H1 (cell line): ENCODE measurements at regions not wholly inside any gene's neighbourhood (a gene's known extent, or its start where the extent isn't known, plus 50 kb on each side); places are given as distances from the start of the nearest gene placed in this dataset.

Experiments used
- CTCF ChIA-PET: fragments of 300-600 bp; sonication (Branson Sonifier 250); formaldehyde crosslinking; loops from one replicate; lab custom pipeline; 2021; ENCODE audit not compliant: partially characterized antibody; lab: Charles Lee
- POLR2A ChIA-PET: fragments of 300-600 bp; sonication (Branson Sonifier 250); formaldehyde crosslinking; loops from one replicate; lab custom pipeline; 2021; ENCODE audit warnings: inconsistent platforms; ENCODE audit not compliant: partially characterized antibody; lab: Charles Lee
- DNase-seq, 2 experiments: peaks; one replicate each; pipeline versions ENCODE4 v3.0.0 to v3.0.0-alpha.2; 2010 to 2022; ENCODE audit warnings: low spot score in 2 of 2, low read depth in 1 of 2, mixed read lengths in 1 of 2
- FAIRE-seq: peaks from 2 replicates; lab custom pipeline; 2011; peaks lifted over from hg19 to GRCh38; lab: Jason Lieb, UNC
- H2AFZ ChIP-seq: 2 replicates; pipeline ENCODE4 v1.8.1; 2012; ENCODE audit warnings: low read length, inconsistent platforms
- H2AK5ac ChIP-seq: 2 replicates; pipeline ENCODE4 v1.6.1; 2013; ENCODE audit warnings: low read depth, low read length
- H2BK120ac ChIP-seq: replicated peaks from 2 replicates; pipeline ENCODE3; 2013; ENCODE audit warnings: low read depth, low read length, inconsistent platforms
- H2BK12ac ChIP-seq: 2 replicates; pipeline ENCODE4 v1.6.1; 2013; ENCODE audit warnings: low read depth, low read length
- H2BK15ac ChIP-seq: 2 replicates; pipeline ENCODE4 v1.6.1; 2013; ENCODE audit warnings: low read length
- H2BK20ac ChIP-seq: 2 replicates; pipeline ENCODE4 v1.6.1; 2013; ENCODE audit warnings: low read length
- H2BK5ac ChIP-seq: 2 replicates; pipeline ENCODE4 v1.6.1; 2013; ENCODE audit warnings: low read depth, low read length
- H3K14ac ChIP-seq: 2 replicates; pipeline ENCODE4 v1.6.1; 2013; ENCODE audit warnings: inconsistent platforms; ENCODE audit not compliant: insufficient read length
- H3K18ac ChIP-seq: 2 replicates; pipeline ENCODE4 v1.6.1; 2013; ENCODE audit warnings: low read length; ENCODE audit errors: extremely low read depth
- H3K23ac ChIP-seq: 2 replicates; pipeline ENCODE4 v1.6.1; 2013; ENCODE audit warnings: inconsistent platforms; ENCODE audit not compliant: insufficient read length
- H3K23me2 ChIP-seq: 2 replicates; pipeline ENCODE4 v1.6.1; 2013; ENCODE audit warnings: low read depth, low read length
- H3K27ac ChIP-seq: 2 replicates; pipeline ENCODE4 v1.6.1; 2011; ENCODE audit warnings: low read depth, low read length, inconsistent platforms
- H3K27me3 ChIP-seq, 4 experiments: replicated peaks in 1 of 4; 1 replicate in 1 of 4; 2 replicates in 3 of 4; pipeline versions ENCODE4 v1.6.1 to v1.8.1; 2011 to 2013; ENCODE audit warnings: low read length in 3 of 4, mild to moderate bottlenecking in 3 of 4, inconsistent platforms in 2 of 4, mixed read lengths in 2 of 4, moderate library complexity in 1 of 4; ENCODE audit not compliant: control insufficient read depth in 3 of 4, insufficient read depth in 3 of 4; ENCODE audit errors: extremely low read depth in 1 of 4
- H3K36me3 ChIP-seq, 4 experiments: 2 replicates each; pipeline versions ENCODE4 v1.6.1 to v1.8.1; 2011 to 2013; ENCODE audit warnings: mild to moderate bottlenecking in 4 of 4, low read length in 3 of 4, moderate library complexity in 2 of 4, control low read depth in 1 of 4, inconsistent platforms in 1 of 4; ENCODE audit not compliant: insufficient read depth in 4 of 4, control insufficient read depth in 2 of 4
- H3K4ac ChIP-seq: replicated peaks from 2 replicates; pipeline ENCODE3; 2013; ENCODE audit warnings: low read length, low read depth, mixed read lengths, inconsistent platforms; ENCODE audit not compliant: insufficient read length
- H3K4me1 ChIP-seq, 4 experiments: replicated peaks in 1 of 4; 1 replicate in 1 of 4; 2 replicates in 3 of 4; pipeline versions ENCODE4 v1.6.1 to v1.8.1; 2011 to 2013; ENCODE audit warnings: low read length in 3 of 4, inconsistent platforms in 2 of 4, mixed read lengths in 1 of 4; ENCODE audit not compliant: insufficient read depth in 4 of 4, control insufficient read depth in 3 of 4
- H3K4me2 ChIP-seq, 2 experiments: 2 replicates each; pipeline versions ENCODE4 v1.6.1 to v1.8.1; 2011 to 2013; ENCODE audit warnings: low read depth in 2 of 2, low read length in 2 of 2, control low read depth in 1 of 2, inconsistent platforms in 1 of 2, mild to moderate bottlenecking in 1 of 2; ENCODE audit not compliant: insufficient read depth in 1 of 2
- H3K4me3 ChIP-seq, 4 experiments: fragments of 200-600, 300-600 bp in 1 of 4; sonication (generic), shearing (Covaris generic), sonication (Bioruptor Twin) in 1 of 4; 2 replicates each; pipeline versions ENCODE4 v1.5.1 to v1.8.1; 2011 to 2016; ENCODE audit warnings: low read length in 4 of 4, low read depth in 3 of 4, control low read depth in 2 of 4, inconsistent platforms in 2 of 4, mild to moderate bottlenecking in 2 of 4, mixed read lengths in 1 of 4, moderate library complexity in 1 of 4; ENCODE audit not compliant: insufficient read depth in 2 of 4; ENCODE audit errors: extremely low read depth in 1 of 4
- H3K56ac ChIP-seq: replicated peaks from 2 replicates; pipeline ENCODE3; 2013; ENCODE audit warnings: low read depth, mild to moderate bottlenecking, mixed read lengths, low read length, inconsistent platforms; ENCODE audit not compliant: insufficient read length
- H3K79me1 ChIP-seq: 2 replicates; pipeline ENCODE4 v1.6.1; 2013; ENCODE audit warnings: low read depth, low read length, control low read depth
- H3K79me2 ChIP-seq, 2 experiments: 2 replicates each; pipeline versions ENCODE4 v1.6.1 to v1.8.1; 2012 to 2013; ENCODE audit warnings: low read length in 2 of 2, mild to moderate bottlenecking in 2 of 2, inconsistent platforms in 1 of 2; ENCODE audit not compliant: insufficient read depth in 2 of 2, control insufficient read depth in 1 of 2
- H3K9ac ChIP-seq, 4 experiments: replicated peaks in 1 of 4; 1 replicate in 1 of 4; 2 replicates in 3 of 4; pipeline versions ENCODE4 v1.6.1 to v1.8.1; 2011 to 2013; ENCODE audit warnings: low read depth in 3 of 4, low read length in 3 of 4, control low read depth in 2 of 4, mild to moderate bottlenecking in 2 of 4, moderate library complexity in 2 of 4, inconsistent platforms in 1 of 4; ENCODE audit errors: extremely low read depth in 1 of 4
- H3K9me3 ChIP-seq, 2 experiments: 2 replicates each; pipeline versions ENCODE4 v1.6.1 to v1.8.1; 2012 to 2013; ENCODE audit warnings: mild to moderate bottlenecking in 2 of 2, moderate library complexity in 2 of 2, control low read depth in 1 of 2, inconsistent platforms in 1 of 2, low read depth in 1 of 2, low read length in 1 of 2, mixed read lengths in 1 of 2; ENCODE audit not compliant: insufficient read depth in 2 of 2
- H4K20me1 ChIP-seq, 2 experiments: replicated peaks in 1 of 2; 2 replicates each; pipeline versions ENCODE3 to v1.8.1; 2011 to 2013; ENCODE audit warnings: inconsistent platforms in 2 of 2, low read length in 2 of 2, mild to moderate bottlenecking in 1 of 2; ENCODE audit not compliant: insufficient read depth in 2 of 2, control insufficient read depth in 1 of 2
- H4K5ac ChIP-seq: 2 replicates; pipeline ENCODE4 v1.6.1; 2013; ENCODE audit warnings: low read length, low read depth, mixed read lengths, inconsistent platforms; ENCODE audit not compliant: insufficient read length
- H4K8ac ChIP-seq: 2 replicates; pipeline ENCODE4 v1.8.0; 2013; ENCODE audit warnings: mild to moderate bottlenecking, moderate library complexity, low read length, inconsistent platforms; ENCODE audit not compliant: insufficient read depth; ENCODE audit errors: extremely low read depth
- H4K91ac ChIP-seq: replicated peaks from 2 replicates; pipeline ENCODE3; 2013; ENCODE audit warnings: low read length, mixed read lengths, inconsistent platforms; ENCODE audit not compliant: insufficient read length
- HDAC6 ChIP-seq: IDR thresholded peaks from one replicate; pipeline ENCODE4 v1.7.1; 2012; ENCODE audit warnings: low read depth, mild to moderate bottlenecking, inconsistent platforms, low read length, moderate library complexity
- MAFK ChIP-seq: IDR thresholded peaks from 2 replicates; pipeline ENCODE4 v1.6.1; 2012; ENCODE audit warnings: low read depth, mild to moderate bottlenecking, improper control_type of control experiment, low read length
- NRF1 ChIP-seq: IDR thresholded peaks from 2 replicates; pipeline ENCODE4 v1.6.1; 2011; ENCODE audit warnings: mild to moderate bottlenecking, low read depth, low read length, improper control_type of control experiment
- PHF8 ChIP-seq: fragments of 200-600 bp; sonication (generic); conservative IDR thresholded peaks from 2 replicates; pipeline ENCODE4 v1.7.1; 2012; ENCODE audit warnings: low read depth, mild to moderate bottlenecking, inconsistent platforms, low read length, moderate library complexity
- POLR2AphosphoS5 ChIP-seq: IDR thresholded peaks from 2 replicates; pipeline ENCODE4 v1.6.1; 2011; ENCODE audit warnings: low read depth, low read length
- RAD21 ChIP-seq, 2 experiments: IDR thresholded peaks in 1 of 2; conservative IDR thresholded peaks in 1 of 2; 2 replicates each; pipeline ENCODE4 v1.6.1; 2011; ENCODE audit warnings: low read depth in 2 of 2, low read length in 2 of 2, improper control_type of control experiment in 1 of 2, inconsistent platforms in 1 of 2, mild to moderate bottlenecking in 1 of 2, moderate library complexity in 1 of 2
- RFX5 ChIP-seq: IDR thresholded peaks from 2 replicates; pipeline ENCODE4 v1.6.1; 2011; ENCODE audit warnings: low read depth, low read length, improper control_type of control experiment, borderline replicate concordance
- RNF2 ChIP-seq: fragments of 200-900, 300-1000 bp; sonication (generic); IDR thresholded peaks from 2 replicates; pipeline ENCODE4 v1.7.1; 2016; ENCODE audit warnings: borderline replicate concordance, low read depth, mild to moderate bottlenecking, antibody characterized with exemption, low read length; ENCODE audit not compliant: poor library complexity, severe bottlenecking; ENCODE audit errors: missing control alignments
- YY1 ChIP-seq: IDR thresholded peaks from 2 replicates; pipeline ENCODE4 v1.6.1; 2011; ENCODE audit warnings: low read depth, mild to moderate bottlenecking, low read length
- WGBS, 2 experiments: shearing (Covaris generic) in 1 of 2; methylation state at CpG; one replicate each; pipeline versions ENCODE4 v1.1.6 to v1.1.7; 2013 to 2015; ENCODE audit warnings: low lambda C conversion rate in 2 of 2, mixed read lengths in 2 of 2, inconsistent platforms in 1 of 2, low coverage in 1 of 2, missing lambda C conversion rate in 1 of 2; ENCODE audit not compliant: insufficient replicate concordance in 2 of 2, insufficient coverage in 1 of 2, insufficient read length in 1 of 2; ENCODE audit errors: extremely low coverage in 1 of 2, missing lambda C conversion rate in 1 of 2; 5-methylcytosine and 5-hydroxymethylcytosine counted together
- TF ChIP-seq, protein P1 (sequence below), 3 experiments: IDR thresholded peaks; 1 replicate in 2 of 3; 2 replicates in 1 of 3; pipeline versions ENCODE4 v1.5.1 to v1.6.1; 2011; ENCODE audit warnings: low read length in 3 of 3, mild to moderate bottlenecking in 3 of 3, inconsistent platforms in 2 of 3, low read depth in 1 of 3, moderate library complexity in 1 of 3; ENCODE audit not compliant: insufficient read depth in 1 of 3; ENCODE audit errors: control extremely low read depth in 1 of 3
- TF ChIP-seq, protein P2 (sequence below): IDR thresholded peaks from 2 replicates; pipeline ENCODE4 v1.6.1; 2011; ENCODE audit warnings: low read depth, mild to moderate bottlenecking, low read length; ENCODE audit not compliant: insufficient read depth

DNA sequence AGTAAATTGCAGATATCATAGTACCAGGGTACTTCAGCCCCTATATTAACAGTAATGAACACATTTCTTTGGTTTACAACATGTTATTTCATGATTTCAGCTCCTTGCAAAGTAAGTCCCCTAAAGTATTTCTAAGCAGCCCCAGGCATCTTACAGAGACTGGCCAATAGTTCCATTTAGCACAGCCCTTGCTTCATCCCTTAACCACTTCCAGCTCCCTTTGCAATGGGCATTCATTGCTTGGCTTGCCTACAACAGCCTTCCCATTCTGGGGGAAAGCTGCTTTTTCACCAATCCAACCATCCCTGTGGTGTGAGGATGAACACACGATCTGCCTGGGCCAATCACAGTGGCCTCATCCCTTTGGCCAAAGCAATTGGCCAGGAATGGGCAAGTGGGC, 67.2 kb upstream of the XCR1 start:
- H3K4me2 ChIP-seq, result no peak overlapping the region
- H2BK120ac ChIP-seq, result no peak overlapping the region
- H2BK5ac ChIP-seq, result no peak overlapping the region
- H3K23me2 ChIP-seq, result no peaks in the 10 kb centered on the region
- no peak overlapping the region for H2BK12ac ChIP-seq
- H4K5ac ChIP-seq, result no peak overlapping the region
- H3K27ac ChIP-seq, result no peak overlapping the region
- H2BK15ac ChIP-seq, result no peak overlapping the region
- FAIRE-seq (no peak), DNase-seq (no peak)
- no peak overlapping the region for H2BK20ac ChIP-seq
- no peak overlapping the region for H3K9ac ChIP-seq
- POLR2A ChIA-PET, result no interaction called here
- H4K91ac ChIP-seq, result no peak overlapping the region
- no peak overlapping the region for H3K14ac ChIP-seq
- no peak overlapping the region for H3K4me3 ChIP-seq
- no peaks in the 10 kb centered on the region; a peak in 1 of 7 replicates for H3K27me3 ChIP-seq
- WGBS, 2 experiments, result 85% methylated on average over 1 of the region's 1 CpG; no CpG with 5 or more reads in 1 of the 2 experiments
- no peak overlapping the region for H3K18ac ChIP-seq
- H3K56ac ChIP-seq, result no peak overlapping the region
- no peaks in the 10 kb centered on the region for H3K79me1 ChIP-seq
- no peak overlapping the region for H2AFZ ChIP-seq
- H3K23ac ChIP-seq, result no peak overlapping the region
- no peaks in the 10 kb centered on the region for H3K4me1 ChIP-seq
- no peaks in the 10 kb centered on the region for H3K79me2 ChIP-seq
- no peak overlapping the region for H4K8ac ChIP-seq
- H2AK5ac ChIP-seq, result no peak overlapping the region
- no peak overlapping the region for H3K4ac ChIP-seq
- no peaks in the 10 kb centered on the region for H3K36me3 ChIP-seq
- no peaks in the 10 kb centered on the region for H4K20me1 ChIP-seq
- CTCF ChIA-PET, result interaction anchor here (1.5 kb wide), 2 partner anchors 15 to 283 kb away, joined by 3 to 4 read pairs; no protein-coding TSS in a partner anchor
- peaks cover 4% of the 10 kb centered on the region in 2 experiments; a peak in 2 of 4 replicates for H3K9me3 ChIP-seq
- TF ChIP-seq NRF1, result no peak
- no peak for TF ChIP-seq YY1
- TF ChIP-seq MAFK, result no peak
- no peak for TF ChIP-seq RNF2
- TF ChIP-seq POLR2AphosphoS5, result no peak
- TF ChIP-seq, protein P1, sequence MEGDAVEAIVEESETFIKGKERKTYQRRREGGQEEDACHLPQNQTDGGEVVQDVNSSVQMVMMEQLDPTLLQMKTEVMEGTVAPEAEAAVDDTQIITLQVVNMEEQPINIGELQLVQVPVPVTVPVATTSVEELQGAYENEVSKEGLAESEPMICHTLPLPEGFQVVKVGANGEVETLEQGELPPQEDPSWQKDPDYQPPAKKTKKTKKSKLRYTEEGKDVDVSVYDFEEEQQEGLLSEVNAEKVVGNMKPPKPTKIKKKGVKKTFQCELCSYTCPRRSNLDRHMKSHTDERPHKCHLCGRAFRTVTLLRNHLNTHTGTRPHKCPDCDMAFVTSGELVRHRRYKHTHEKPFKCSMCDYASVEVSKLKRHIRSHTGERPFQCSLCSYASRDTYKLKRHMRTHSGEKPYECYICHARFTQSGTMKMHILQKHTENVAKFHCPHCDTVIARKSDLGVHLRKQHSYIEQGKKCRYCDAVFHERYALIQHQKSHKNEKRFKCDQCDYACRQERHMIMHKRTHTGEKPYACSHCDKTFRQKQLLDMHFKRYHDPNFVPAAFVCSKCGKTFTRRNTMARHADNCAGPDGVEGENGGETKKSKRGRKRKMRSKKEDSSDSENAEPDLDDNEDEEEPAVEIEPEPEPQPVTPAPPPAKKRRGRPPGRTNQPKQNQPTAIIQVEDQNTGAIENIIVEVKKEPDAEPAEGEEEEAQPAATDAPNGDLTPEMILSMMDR (IDR thresholded peaks at IDR 0.05; ENCODE audit: control extremely low read depth in 1 of 3, insufficient read depth in 1 of 3, low read depth in 1 of 3, low read length in 3 of 3), result no peak
- TF ChIP-seq PHF8, result no peak
- no peak for TF ChIP-seq HDAC6
- TF ChIP-seq RAD21 (IDR thresholded peaks at IDR 0.05 in 1 of 2, conservative IDR thresholded peaks at IDR 0.05 in 1 of 2; ENCODE audit: low read depth in 2 of 2, low read length in 2 of 2), result no peak
- TF ChIP-seq RFX5, result no peak
- TF ChIP-seq, protein P2, sequence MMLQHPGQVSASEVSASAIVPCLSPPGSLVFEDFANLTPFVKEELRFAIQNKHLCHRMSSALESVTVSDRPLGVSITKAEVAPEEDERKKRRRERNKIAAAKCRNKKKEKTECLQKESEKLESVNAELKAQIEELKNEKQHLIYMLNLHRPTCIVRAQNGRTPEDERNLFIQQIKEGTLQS, result no peak
